ENCODE measurements at regions not wholly inside any gene's neighbourhood (a gene's known extent, or its start where the extent isn't known, plus 50 kb on each side); places are given as distances from the start of the nearest gene placed in this dataset.
A peak's percentile ranks its signal among the peaks of the same experiment; 100 is the strongest.

DNA sequence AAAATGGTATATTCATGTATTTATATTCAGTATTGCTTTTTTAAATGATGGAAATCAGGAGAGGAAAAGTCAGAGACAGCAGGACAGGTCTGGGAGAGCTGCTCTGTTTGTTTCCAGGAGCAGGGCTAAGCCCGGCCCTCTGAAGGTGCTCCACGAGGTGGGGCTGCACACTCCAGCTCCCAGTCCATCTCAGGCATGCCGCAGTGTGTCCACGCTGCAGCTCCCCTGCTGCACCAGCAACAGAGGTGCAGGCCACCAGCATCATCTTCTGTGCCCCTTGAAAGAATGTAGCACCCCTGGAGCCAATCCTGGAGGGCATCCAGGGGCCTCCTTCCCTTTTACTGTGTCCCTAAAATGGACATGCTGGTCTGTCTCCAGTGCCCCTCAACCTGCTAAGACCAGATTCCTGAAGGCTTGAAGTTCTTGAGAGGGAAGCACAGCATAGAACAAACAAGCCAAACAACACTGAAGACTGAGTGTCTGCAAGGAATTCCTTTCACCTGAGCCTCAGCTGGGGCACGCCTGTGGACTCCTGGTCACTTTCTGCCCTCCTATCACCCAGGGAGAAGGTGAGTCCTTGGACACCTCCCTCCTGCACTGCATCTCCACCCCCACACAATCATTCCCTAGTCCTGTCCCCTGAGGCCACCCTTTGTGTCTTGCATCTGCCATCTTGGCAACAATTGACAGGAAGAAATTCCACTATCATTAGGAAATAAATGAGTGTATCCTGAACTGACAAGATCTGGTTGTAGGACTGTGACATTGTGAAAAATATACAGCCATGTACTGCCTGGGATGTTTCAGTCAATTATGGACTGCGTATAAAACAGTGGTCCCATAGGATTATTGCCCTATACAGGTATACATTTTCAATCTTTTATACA lies 100.5 kb downstream of the CXCL12 start:
- H2BK15ac ChIP-seq (ENCODE audit: low read length): no peak overlapping the region
- no peak overlapping the region for H4K8ac ChIP-seq (ENCODE audit: low read depth, low read length)
- no peak overlapping the region for H2BK12ac ChIP-seq (ENCODE audit: low read length)
- DNase-seq (ENCODE audit: low spot score): no peak
- no peak overlapping the region for H2AK5ac ChIP-seq (ENCODE audit: low read depth, low read length)
- H3K36me3 ChIP-seq (replicated peaks in 1 of 2; ENCODE audit: control insufficient read depth in 2 of 2, insufficient read depth in 2 of 2, low read length in 2 of 2): no peaks in the 10 kb centered on the region
- H2BK5ac ChIP-seq (ENCODE audit: low read length): no peak overlapping the region
- H3K18ac ChIP-seq (ENCODE audit: low read length): peak overlapping the region; percentile 72
- H3K14ac ChIP-seq (ENCODE audit: low read length): no peak overlapping the region
- H3K4me1 ChIP-seq (ENCODE audit: control insufficient read depth in 2 of 2, insufficient read depth in 1 of 2, low read depth in 1 of 2, low read length in 2 of 2): peaks cover 0 to 2% of the 10 kb centered on the region in 2 donors
- H2BK120ac ChIP-seq (ENCODE audit: low read depth, low read length): no peak overlapping the region
- H3K4me3 ChIP-seq (ENCODE audit: low read length in 2 of 2): no peak overlapping the region
- no peaks in the 10 kb centered on the region for H3K27me3 ChIP-seq (ENCODE audit: control insufficient read depth in 3 of 3, insufficient read depth in 3 of 3, low read depth in 1 of 3, low read length in 3 of 3)
- H3K4ac ChIP-seq (ENCODE audit: low read length): no peak overlapping the region
- H3K27ac ChIP-seq (replicated peaks; ENCODE audit: low read length): no peak overlapping the region
- no peaks in the 10 kb centered on the region for H3K9me3 ChIP-seq (replicated peaks in 1 of 2; ENCODE audit: control insufficient read depth in 2 of 2, insufficient read depth in 1 of 2, low read depth in 1 of 2, low read length in 2 of 2)
- no peak overlapping the region for H3K4me2 ChIP-seq (ENCODE audit: insufficient read depth, low read length, poor library complexity, severe bottlenecking)
- H3K9ac ChIP-seq (ENCODE audit: low read depth, low read length, poor library complexity): no peak overlapping the region
- H3K79me1 ChIP-seq (ENCODE audit: low read depth, low read length): no peaks in the 10 kb centered on the region
- H3K23ac ChIP-seq (ENCODE audit: low read depth, low read length, poor library complexity): no peak overlapping the region
- H2AFZ ChIP-seq (ENCODE audit: low read length): no peak overlapping the region
- no CpG with 5 or more reads among the region's 6 CpGs for whole genome bisulfite sequencing, 2 donors (ENCODE audit: extremely low coverage in 2 of 2, insufficient read length in 2 of 2, insufficient replicate concordance in 1 of 2)
- no peak overlapping the region for H4K91ac ChIP-seq (ENCODE audit: low read depth, low read length, poor library complexity)

DNA sequence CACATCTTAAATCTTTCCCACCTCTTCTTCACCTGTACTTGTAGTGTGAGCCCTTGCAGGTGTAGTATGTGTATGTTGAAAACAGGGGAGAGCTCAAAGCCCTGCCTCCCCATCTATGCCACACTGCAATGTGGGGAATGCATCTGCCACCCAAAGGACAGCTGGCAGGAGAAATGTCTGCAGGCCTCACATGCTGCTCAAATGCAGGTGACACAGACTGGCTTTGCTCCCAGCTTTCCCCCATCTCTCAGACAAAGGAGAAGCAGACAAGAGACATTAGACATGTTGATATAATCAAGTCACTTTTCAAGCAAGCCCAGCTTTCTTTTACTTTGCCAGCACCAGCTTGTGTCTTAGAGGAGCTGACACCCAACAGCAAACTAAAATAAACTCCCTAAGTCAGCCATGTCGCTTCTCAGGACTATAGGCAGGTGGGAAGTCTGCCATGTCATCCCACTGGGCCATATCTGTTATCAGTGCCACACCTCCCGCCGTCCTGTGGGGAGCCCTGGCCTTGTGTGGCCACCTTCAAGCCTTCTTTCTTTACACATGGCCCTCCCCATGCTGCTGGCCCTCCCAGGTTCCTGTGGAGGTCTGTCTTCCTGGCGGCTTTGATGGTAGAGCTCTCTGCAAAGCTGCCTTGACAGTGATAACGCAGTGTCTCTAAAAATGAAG lies 102.1 kb downstream of the CXCL12 start:
- Histone ChIP-seq H3K79me1 (ENCODE audit: low read depth, low read length) (no peaks in the 10 kb centered on the region), H2BK120ac (ENCODE audit: low read depth, low read length) (no peak overlapping the region), H3K14ac (ENCODE audit: low read length) (no peak overlapping the region), H3K4me3 (ENCODE audit: low read length in 2 of 2) (no peak overlapping the region), H4K8ac (ENCODE audit: low read depth, low read length) (no peak overlapping the region), H3K18ac (ENCODE audit: low read length) (no peak overlapping the region), H3K4ac (ENCODE audit: low read length) (no peak overlapping the region), H3K4me1 (ENCODE audit: control insufficient read depth in 2 of 2, insufficient read depth in 1 of 2, low read depth in 1 of 2, low read length in 2 of 2) (peaks cover 0 to 2% of the 10 kb centered on the region in 2 donors), H3K9ac (ENCODE audit: low read depth, low read length, poor library complexity) (no peak overlapping the region), H2AFZ (ENCODE audit: low read length) (no peak overlapping the region), H3K4me2 (ENCODE audit: insufficient read depth, low read length, poor library complexity, severe bottlenecking) (no peak overlapping the region), H3K27ac (replicated peaks; ENCODE audit: low read length) (no peak overlapping the region), H2BK5ac (ENCODE audit: low read length) (no peak overlapping the region), H3K27me3 (ENCODE audit: control insufficient read depth in 3 of 3, insufficient read depth in 3 of 3, low read depth in 1 of 3, low read length in 3 of 3) (no peaks in the 10 kb centered on the region), H4K91ac (ENCODE audit: low read depth, low read length, poor library complexity) (no peak overlapping the region), H3K36me3 (replicated peaks in 1 of 2; ENCODE audit: control insufficient read depth in 2 of 2, insufficient read depth in 2 of 2, low read length in 2 of 2) (no peaks in the 10 kb centered on the region), H2BK15ac (ENCODE audit: low read length) (no peak overlapping the region), H3K9me3 (replicated peaks in 1 of 2; ENCODE audit: control insufficient read depth in 2 of 2, insufficient read depth in 1 of 2, low read depth in 1 of 2, low read length in 2 of 2) (no peaks in the 10 kb centered on the region), H3K23ac (ENCODE audit: low read depth, low read length, poor library complexity) (no peak overlapping the region), H2AK5ac (ENCODE audit: low read depth, low read length) (no peak overlapping the region), H2BK12ac (ENCODE audit: low read length) (no peak overlapping the region)
- no peak for DNase-seq (ENCODE audit: low spot score)
- WGBS, 2 donors (ENCODE audit: extremely low coverage in 2 of 2, insufficient read length in 2 of 2, insufficient replicate concordance in 1 of 2): no CpG with 5 or more reads among the region's 5 CpGs

DNA sequence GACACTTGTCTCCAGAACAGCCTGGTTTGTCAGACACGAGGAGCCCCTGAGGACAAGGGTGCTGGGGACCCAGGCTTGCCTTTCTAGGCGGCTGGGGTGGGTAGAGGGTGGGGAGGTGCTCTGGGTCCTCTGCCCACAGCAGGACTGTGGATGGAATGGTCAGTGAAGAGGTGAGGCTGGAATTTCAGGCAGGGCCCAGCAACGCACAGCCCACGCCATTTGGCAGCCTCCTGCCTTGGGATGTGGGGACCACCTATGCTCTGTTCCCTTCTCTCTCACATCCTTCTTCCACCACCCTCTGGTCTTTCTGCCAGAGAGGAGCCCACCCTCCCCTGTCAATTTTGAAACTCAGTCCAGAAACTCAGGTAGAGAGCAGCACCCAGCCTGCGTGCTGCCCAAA lies 103.2 kb downstream of the CXCL12 start:
- Histone ChIP-seq H3K14ac (ENCODE audit: low read length) (no peak overlapping the region), H4K8ac (ENCODE audit: low read depth, low read length) (no peak overlapping the region), H2BK15ac (ENCODE audit: low read length) (no peak overlapping the region), H2BK12ac (ENCODE audit: low read length) (no peak overlapping the region), H3K36me3 (replicated peaks in 1 of 2; ENCODE audit: control insufficient read depth in 2 of 2, insufficient read depth in 2 of 2, low read length in 2 of 2) (no peaks in the 10 kb centered on the region), H2BK120ac (ENCODE audit: low read depth, low read length) (no peak overlapping the region), H3K9me3 (replicated peaks in 1 of 2; ENCODE audit: control insufficient read depth in 2 of 2, insufficient read depth in 1 of 2, low read depth in 1 of 2, low read length in 2 of 2) (no peaks in the 10 kb centered on the region), H2BK5ac (ENCODE audit: low read length) (no peak overlapping the region), H3K23ac (ENCODE audit: low read depth, low read length, poor library complexity) (no peak overlapping the region), H3K4me3 (ENCODE audit: low read length in 2 of 2) (no peak overlapping the region), H3K4me1 (ENCODE audit: control insufficient read depth in 2 of 2, insufficient read depth in 1 of 2, low read depth in 1 of 2, low read length in 2 of 2) (no peaks in the 10 kb centered on the region), H3K9ac (ENCODE audit: low read depth, low read length, poor library complexity) (no peak overlapping the region), H4K91ac (ENCODE audit: low read depth, low read length, poor library complexity) (no peak overlapping the region), H3K27me3 (ENCODE audit: control insufficient read depth in 3 of 3, insufficient read depth in 3 of 3, low read depth in 1 of 3, low read length in 3 of 3) (no peaks in the 10 kb centered on the region), H3K18ac (ENCODE audit: low read length) (no peak overlapping the region), H3K79me1 (ENCODE audit: low read depth, low read length) (no peaks in the 10 kb centered on the region), H3K4me2 (ENCODE audit: insufficient read depth, low read length, poor library complexity, severe bottlenecking) (no peak overlapping the region), H2AFZ (ENCODE audit: low read length) (no peak overlapping the region), H3K4ac (ENCODE audit: low read length) (no peak overlapping the region), H2AK5ac (ENCODE audit: low read depth, low read length) (no peak overlapping the region), H3K27ac (replicated peaks; ENCODE audit: low read length) (no peak overlapping the region)
- DNase-seq (ENCODE audit: low spot score): no peak
- no CpG with 5 or more reads among the region's 5 CpGs for WGBS, 2 donors (ENCODE audit: extremely low coverage in 2 of 2, insufficient read length in 2 of 2, insufficient replicate concordance in 1 of 2)

DNA sequence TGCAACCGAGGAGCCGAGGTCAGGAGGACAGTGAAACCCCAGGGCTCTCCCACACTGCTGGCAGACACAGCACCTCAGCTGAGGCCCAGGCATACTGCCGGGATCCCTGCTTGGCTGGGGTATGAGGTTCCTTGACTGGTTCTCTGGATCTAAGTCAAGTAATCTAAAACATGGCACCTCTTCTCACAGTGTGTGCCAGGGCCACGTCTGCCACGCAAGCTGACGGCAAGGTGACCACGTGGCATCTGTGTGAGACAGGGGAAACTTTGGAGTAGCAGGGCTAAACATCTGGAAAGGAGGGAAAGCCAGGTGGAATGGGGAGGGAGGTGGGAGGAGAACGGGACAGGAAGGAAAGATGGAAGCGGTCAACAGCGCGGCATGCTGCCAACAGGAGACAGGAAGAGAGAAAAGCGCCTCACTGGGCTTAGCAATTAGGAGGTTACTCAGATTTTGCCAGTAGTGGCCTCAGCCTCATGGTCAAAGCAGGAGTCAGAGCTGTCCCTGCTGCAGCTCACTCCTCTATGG lies 103.7 kb downstream of the CXCL12 start:
- no peak overlapping the region for H3K4me2 ChIP-seq (ENCODE audit: insufficient read depth, low read length, poor library complexity, severe bottlenecking)
- no peak overlapping the region for H2BK15ac ChIP-seq (ENCODE audit: low read length)
- WGBS, 2 donors (ENCODE audit: extremely low coverage in 2 of 2, insufficient read length in 2 of 2, insufficient replicate concordance in 1 of 2): no CpG with 5 or more reads among the region's 12 CpGs
- H3K4me1 ChIP-seq (ENCODE audit: control insufficient read depth in 2 of 2, insufficient read depth in 1 of 2, low read depth in 1 of 2, low read length in 2 of 2): no peaks in the 10 kb centered on the region
- no peak overlapping the region for H3K14ac ChIP-seq (ENCODE audit: low read length)
- no peaks in the 10 kb centered on the region for H3K27me3 ChIP-seq (ENCODE audit: control insufficient read depth in 3 of 3, insufficient read depth in 3 of 3, low read depth in 1 of 3, low read length in 3 of 3)
- H3K9me3 ChIP-seq (replicated peaks in 1 of 2; ENCODE audit: control insufficient read depth in 2 of 2, insufficient read depth in 1 of 2, low read depth in 1 of 2, low read length in 2 of 2): no peaks in the 10 kb centered on the region
- peak overlapping the region; percentile 10 for H4K91ac ChIP-seq (ENCODE audit: low read depth, low read length, poor library complexity)
- no peaks in the 10 kb centered on the region for H3K36me3 ChIP-seq (replicated peaks in 1 of 2; ENCODE audit: control insufficient read depth in 2 of 2, insufficient read depth in 2 of 2, low read length in 2 of 2)
- H3K27ac ChIP-seq (replicated peaks; ENCODE audit: low read length): no peak overlapping the region
- no peaks in the 10 kb centered on the region for H3K79me1 ChIP-seq (ENCODE audit: low read depth, low read length)
- no peak overlapping the region for H2BK120ac ChIP-seq (ENCODE audit: low read depth, low read length)
- H3K9ac ChIP-seq (ENCODE audit: low read depth, low read length, poor library complexity): no peak overlapping the region
- H3K4me3 ChIP-seq (ENCODE audit: low read length in 2 of 2): no peak overlapping the region
- DNase-seq (ENCODE audit: low spot score): no peak
- H4K8ac ChIP-seq (ENCODE audit: low read depth, low read length): no peak overlapping the region
- no peak overlapping the region for H2BK5ac ChIP-seq (ENCODE audit: low read length)
- H3K23ac ChIP-seq (ENCODE audit: low read depth, low read length, poor library complexity): no peak overlapping the region
- H3K18ac ChIP-seq (ENCODE audit: low read length): peak overlapping the region; percentile 46
- H2BK12ac ChIP-seq (ENCODE audit: low read length): no peak overlapping the region
- H2AK5ac ChIP-seq (ENCODE audit: low read depth, low read length): no peak overlapping the region
- H2AFZ ChIP-seq (ENCODE audit: low read length): no peak overlapping the region
- no peak overlapping the region for H3K4ac ChIP-seq (ENCODE audit: low read length)
